Right ventricle myocardium superior (tissue), 1 donor: ENCODE measurements at regions not wholly inside any gene's neighbourhood (a gene's known extent, or its start where the extent isn't known, plus 50 kb on each side); places are given as distances from the start of the nearest gene placed in this dataset.

Source experiments
- ATAC-seq: fragments of 200-7000 bp; cut with Tn5 transposase; one replicate; pipeline ENCODE4 v1.9.1; 2020; ENCODE audit warnings: mild to moderate bottlenecking; ENCODE audit not compliant: poor library complexity
- DNase-seq: peaks from one replicate; pipeline ENCODE4 v3.0.0-alpha.2; 2020
- intact Hi-C: fragments of 100-400 bp; cut with DNase I; formaldehyde crosslinking; loops from one replicate; pipeline ENCODE4 v1.11.2; 2022
- donor health status: DM: no; HTN: yes; CAD: no; lungs with severe emphysema.

DNA sequence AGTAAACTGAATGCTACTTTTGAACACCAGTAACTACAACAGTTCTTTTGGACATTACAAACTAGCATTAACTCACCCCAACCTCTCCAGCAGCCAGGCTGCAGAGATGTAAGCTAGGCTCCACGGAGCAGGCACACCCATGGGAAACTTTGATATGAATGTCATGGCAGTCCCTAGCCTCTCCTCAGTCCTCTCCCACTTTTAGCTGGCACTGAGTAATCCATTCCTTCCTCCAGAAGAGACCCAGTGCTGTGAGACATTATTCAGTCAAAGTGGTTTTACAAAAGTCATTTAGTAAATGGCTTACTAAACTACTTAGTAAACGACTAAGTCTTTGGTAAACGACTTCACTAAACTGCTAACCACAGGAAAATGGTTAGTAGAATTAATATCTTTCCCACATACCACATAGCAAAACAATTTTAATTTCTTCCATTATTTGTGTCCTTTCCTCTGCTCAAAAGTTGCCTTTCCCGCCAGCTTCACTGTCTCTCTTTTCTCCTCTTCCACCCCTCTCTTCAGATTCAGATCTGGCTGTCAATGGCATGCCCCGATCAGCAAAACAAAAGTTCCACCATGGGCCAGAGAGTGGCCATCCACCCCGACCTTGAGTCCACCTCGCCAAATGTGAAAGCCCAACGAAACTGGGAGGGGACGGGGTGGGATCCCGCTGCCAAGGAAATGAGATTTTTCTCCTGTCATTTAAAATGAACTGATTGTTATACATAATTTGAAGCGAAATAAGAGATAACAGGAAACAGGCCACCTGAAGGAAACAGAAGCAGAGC is 67.5 kb upstream of the TJP1 start:
- DNase-seq (no peak), ATAC-seq (peak; percentile 54)
- intact Hi-C loops, result loop anchor here (10.0 kb wide), 1 partner anchor 65 kb away; the partner anchor contains the start of gene TJP1

- intact Hi-C loops, result loop anchor here (10.0 kb wide), 1 partner anchor 64 kb away; the partner anchor contains the start of gene TJP1
- ATAC-seq (peak; percentile 86), DNase-seq (peak; percentile 49)
These were observed 66.4 kb upstream of the TJP1 start for GRCh38 chr15:29888646-29889045.

DNA sequence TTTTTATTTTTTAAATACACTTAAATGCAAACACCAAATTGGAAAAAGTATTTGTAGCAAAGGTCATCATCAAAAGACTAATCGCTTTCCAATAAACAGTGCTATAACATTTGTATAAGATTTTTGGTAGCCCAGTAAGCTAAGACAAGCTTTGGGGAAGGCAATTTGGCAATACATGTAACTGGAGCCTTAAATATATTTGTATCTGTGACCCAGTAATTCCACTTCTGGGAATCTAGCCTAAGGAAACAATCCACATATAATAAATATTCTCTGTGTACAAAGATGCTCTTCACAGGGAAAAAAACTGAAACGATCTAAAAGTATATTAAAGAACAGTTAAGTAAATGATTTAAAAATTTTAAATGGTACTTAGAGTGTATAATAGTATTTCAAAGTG is 65.5 kb upstream of the TJP1 start:
- DNase-seq, result no peak

DNA sequence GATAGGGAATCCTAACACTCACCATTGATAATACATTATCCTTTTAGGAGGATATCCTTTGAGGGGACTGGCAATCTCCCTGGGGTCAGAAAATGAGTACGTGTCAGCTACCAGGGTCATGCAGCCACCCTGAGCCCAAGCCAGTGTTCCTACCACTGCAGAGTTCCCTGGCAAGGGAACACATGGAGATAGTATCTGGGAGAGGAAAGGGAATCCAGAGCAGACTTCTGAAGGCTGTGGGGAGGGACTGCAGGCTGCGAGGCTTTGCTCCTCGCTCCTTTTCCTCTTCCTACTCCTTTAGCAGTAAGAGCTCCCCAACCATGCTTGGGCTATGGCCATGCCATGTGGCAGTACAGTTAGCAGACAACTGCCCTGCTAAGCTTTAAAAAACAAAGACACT is 62.9 kb upstream of the TJP1 start:
- no peak for DNase-seq
- intact Hi-C loops, result loop anchor here (10.0 kb wide), 1 partner anchor 60 kb away; the partner anchor contains the start of gene TJP1
- no peak for ATAC-seq

More for the DNA sequence above, 65.5 kb upstream of the TJP1 start:
- intact Hi-C loops, result loop anchor here (10.0 kb wide), 1 partner anchor 63 kb away; the partner anchor contains the start of gene TJP1
- ATAC-seq, result no peak

GRCh38 chr15:29883126-29883525 is 60.9 kb upstream of the TJP1 start:
- intact Hi-C loops, result loop anchor here (10.0 kb wide), 1 partner anchor 58 kb away; the partner anchor contains the start of gene TJP1
- DNase-seq, result no peak

DNA sequence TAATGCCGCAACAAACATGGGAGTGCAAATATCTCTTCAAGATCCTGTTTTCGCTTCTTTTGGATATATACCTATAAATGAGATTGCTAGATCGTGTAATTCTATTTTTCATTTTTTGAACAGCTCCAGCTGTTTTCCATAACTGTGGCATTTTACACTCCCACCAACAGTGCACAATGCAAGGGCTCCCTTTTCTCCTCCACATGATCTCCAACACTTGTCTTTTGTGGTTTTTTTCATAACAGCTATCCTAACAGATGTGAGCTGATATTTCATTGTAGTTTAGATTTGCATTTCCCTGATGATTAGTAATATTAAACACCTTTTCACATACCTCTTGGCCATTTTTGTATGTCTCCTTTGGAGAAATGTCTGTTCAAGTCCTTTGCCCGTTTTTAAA is 58.6 kb upstream of the TJP1 start:
- no peak for ATAC-seq
- intact Hi-C loops, result loop anchor here (10.0 kb wide), 1 partner anchor 56 kb away; the partner anchor contains the start of gene TJP1
- no peak for DNase-seq

More at GRCh38 chr15:29883126-29883525, 60.9 kb upstream of the TJP1 start:
- ATAC-seq, result peak; percentile 83

GRCh38 chr15:29880341-29880740 is 58.1 kb upstream of the TJP1 start:
- DNase-seq (no peak), ATAC-seq (no peak)
- intact Hi-C loops, result loop anchor here (10.0 kb wide), 1 partner anchor 56 kb away; the partner anchor contains the start of gene TJP1

DNA sequence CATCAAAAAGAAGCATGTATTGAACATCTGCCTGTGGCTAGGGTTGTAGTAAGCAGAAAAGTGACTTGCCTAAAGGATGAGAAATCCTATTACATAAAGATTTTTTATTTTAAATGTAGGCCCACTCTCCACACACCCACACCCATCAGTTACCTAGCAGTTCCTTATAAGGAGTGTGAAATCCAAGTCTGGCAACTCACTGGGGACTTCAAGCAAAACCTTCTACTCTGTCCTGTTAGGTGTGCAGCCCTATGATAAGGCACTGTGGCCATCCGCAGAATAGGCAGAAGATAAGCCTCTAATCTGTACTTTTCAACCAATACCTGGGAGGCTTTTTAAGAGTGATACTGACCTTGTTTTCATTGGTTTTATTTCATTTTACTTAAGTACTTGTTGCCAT is 52.7 kb upstream of the TJP1 start:
- ATAC-seq, result no peak
- intact Hi-C loops, result loop anchor here (5.0 kb wide), 1 partner anchor 52 kb away; no protein-coding TSS in a partner anchor

GRCh38 chr15:29873947-29874411 is 51.7 kb upstream of the TJP1 start:
- DNase-seq, result no peak
- intact Hi-C loops, result loop anchor here (5.0 kb wide), 1 partner anchor 53 kb away; no protein-coding TSS in a partner anchor
- no peak for ATAC-seq

More for the DNA sequence above, 52.7 kb upstream of the TJP1 start:
- no peak for DNase-seq

DNA sequence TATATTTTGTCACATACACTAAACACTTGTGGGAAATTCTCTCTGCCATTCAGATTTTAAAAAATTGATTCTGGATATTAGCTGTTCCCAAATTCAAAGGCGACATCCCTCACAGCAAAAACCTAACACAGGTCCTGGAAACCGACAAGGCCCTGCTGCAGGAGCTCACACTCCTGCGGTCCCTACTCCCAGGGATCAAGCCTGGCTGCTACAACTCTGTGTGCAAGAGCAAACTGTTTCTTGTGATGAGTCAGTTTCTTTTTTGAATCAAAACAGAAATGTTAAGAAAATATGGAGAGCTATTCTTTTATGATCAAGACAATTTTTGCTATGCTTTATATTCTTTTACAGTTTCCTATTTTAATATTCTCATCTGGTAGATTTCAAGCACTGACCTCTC is 51.0 kb upstream of the TJP1 start:
- intact Hi-C loops, result loop anchor here (5.0 kb wide), 1 partner anchor 54 kb away; no protein-coding TSS in a partner anchor
- no peak for DNase-seq
- ATAC-seq, result no peak

DNA sequence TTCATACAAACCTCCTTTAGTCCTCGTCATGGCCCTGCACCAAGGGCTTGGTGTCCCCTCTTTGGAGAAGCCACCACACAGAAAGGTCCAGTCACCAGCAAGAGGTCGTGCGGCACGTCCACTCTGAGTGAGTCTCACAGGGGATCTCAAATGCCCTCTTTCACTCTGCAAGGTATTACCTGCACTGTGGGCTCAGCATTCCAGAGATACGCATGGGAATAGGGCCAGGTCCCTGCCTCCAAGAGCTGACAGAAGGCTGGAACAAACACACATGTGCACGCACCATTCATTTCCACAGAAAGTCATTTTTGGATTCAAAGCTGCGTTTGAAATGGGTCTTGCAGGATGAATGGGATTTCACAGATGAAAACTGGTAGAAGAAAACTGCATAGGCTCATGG is 50.4 kb upstream of the TJP1 start:
- ATAC-seq (peak; percentile 13), DNase-seq (no peak)
- intact Hi-C loops, result loop anchor here (5.0 kb wide), 1 partner anchor 55 kb away; no protein-coding TSS in a partner anchor
